ENCODE measurements at regions not wholly inside any gene's neighbourhood (a gene's known extent, or its start where the extent isn't known, plus 50 kb on each side); places are given as distances from the start of the nearest gene placed in this dataset.

DNA sequence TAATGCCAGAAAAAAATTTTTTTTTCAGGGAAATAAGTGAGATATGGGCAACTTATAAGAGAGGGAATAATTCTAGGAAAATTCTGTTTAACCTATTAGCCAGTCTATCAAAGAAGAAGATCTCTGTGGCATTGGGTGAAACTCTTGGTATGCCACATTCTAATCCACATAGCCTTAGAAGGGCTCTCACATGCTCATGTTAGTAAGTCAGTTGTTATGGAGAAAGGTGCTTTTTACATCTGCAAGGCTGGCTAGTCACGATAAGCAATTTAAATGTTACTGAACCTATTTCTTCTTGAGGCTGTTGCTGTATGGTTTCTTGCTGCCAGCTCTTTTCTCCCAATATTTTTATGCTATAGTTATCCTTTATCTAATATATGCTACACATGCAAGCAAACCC, 89.9 kb upstream of the MAGI1 start:
- no peak for TF ChIP-seq ZFX (IDR thresholded peaks at IDR 0.05)
- TF ChIP-seq, protein P1, sequence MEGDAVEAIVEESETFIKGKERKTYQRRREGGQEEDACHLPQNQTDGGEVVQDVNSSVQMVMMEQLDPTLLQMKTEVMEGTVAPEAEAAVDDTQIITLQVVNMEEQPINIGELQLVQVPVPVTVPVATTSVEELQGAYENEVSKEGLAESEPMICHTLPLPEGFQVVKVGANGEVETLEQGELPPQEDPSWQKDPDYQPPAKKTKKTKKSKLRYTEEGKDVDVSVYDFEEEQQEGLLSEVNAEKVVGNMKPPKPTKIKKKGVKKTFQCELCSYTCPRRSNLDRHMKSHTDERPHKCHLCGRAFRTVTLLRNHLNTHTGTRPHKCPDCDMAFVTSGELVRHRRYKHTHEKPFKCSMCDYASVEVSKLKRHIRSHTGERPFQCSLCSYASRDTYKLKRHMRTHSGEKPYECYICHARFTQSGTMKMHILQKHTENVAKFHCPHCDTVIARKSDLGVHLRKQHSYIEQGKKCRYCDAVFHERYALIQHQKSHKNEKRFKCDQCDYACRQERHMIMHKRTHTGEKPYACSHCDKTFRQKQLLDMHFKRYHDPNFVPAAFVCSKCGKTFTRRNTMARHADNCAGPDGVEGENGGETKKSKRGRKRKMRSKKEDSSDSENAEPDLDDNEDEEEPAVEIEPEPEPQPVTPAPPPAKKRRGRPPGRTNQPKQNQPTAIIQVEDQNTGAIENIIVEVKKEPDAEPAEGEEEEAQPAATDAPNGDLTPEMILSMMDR (conservative IDR thresholded peaks at IDR 0.05): no peak
- no peak overlapping the region for H3K27ac ChIP-seq

DNA sequence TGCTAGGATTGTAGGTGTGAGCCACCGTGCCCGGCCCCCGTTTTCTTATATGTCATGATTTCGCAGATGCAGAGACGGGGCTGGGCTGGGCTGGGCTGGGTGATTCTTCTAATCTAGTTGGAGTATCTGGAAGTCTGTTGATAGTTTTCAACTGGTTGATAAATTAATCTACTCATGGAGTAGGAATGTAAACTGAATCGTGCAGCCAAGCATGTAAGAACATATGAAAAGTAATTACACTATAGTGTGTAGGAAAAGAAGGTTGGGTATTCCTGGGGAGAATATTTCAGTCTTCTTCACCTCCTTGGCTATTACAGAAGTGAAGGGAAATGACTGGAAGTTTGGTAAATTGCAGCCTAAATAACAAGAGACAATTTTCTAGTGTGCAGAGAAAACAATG, 82.6 kb upstream of the MAGI1 start:
- H3K27ac ChIP-seq: no peak overlapping the region
- TF ChIP-seq ZFX (IDR thresholded peaks at IDR 0.05): no peak
- TF ChIP-seq, protein P1 (conservative IDR thresholded peaks at IDR 0.05): no peak

DNA sequence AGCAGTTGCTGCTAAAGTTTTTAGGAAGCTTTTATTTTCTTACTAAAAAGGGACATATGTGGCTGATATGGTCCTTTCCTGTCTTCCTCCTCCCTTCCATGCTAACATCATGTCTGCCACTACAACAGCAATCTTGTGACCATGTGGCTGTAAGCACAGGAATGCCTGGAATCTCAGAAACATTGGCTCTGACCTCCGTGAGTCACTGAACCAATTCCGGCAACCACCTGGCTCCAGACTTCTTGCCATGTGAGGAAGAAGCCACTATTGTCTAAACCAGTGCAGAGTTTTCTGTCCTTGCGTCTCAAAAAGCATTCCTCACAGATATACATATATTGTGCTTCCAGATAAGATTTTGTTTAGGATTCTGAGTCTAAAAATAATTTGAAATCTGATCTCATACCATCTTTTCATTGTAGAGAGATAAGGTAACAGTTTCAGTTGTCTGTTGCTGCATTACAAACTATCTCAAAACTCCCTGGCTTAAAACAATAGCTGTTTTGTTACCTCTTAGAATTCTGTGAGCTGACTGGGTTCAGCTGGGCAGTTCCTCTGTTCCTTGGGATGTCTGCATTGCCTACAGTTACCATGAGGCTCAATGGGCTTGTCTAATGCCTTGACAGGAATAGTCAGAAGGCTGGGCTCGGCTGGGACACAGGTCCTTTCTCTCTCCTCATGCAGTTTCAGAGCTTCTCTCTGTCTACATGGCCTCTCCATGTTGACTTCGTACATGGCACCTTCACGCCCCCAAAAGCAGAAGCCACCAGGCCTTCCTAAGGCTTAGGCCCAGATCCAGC, 77.3 kb upstream of the MAGI1 start:
- no peak for TF ChIP-seq ZFX (IDR thresholded peaks at IDR 0.05)
- TF ChIP-seq, protein P1 (conservative IDR thresholded peaks at IDR 0.05): no peak
- H3K27ac ChIP-seq: no peak overlapping the region

DNA sequence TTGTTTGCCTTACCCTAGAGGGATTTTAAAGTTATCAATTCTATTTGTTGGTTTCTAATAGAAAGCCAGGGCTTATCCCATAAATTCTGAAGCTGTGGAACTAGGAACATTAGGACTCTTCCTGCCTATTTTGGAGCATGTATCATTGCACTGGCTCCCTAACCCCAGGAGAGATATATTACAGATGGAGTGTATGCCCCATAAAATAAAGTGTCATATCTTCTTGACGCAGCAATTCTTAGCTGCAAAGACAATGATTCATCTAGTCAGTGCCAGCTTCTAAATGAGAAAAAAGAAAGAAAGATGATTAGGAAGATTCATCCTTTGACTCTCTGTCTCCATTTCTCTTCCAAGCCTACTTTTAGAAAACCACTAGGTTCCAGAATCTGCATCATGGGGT, 74.8 kb upstream of the MAGI1 start:
- H3K27ac ChIP-seq: no peak overlapping the region
- no peak for TF ChIP-seq ZFX (IDR thresholded peaks at IDR 0.05)
- TF ChIP-seq, protein P1 (conservative IDR thresholded peaks at IDR 0.05): no peak

DNA sequence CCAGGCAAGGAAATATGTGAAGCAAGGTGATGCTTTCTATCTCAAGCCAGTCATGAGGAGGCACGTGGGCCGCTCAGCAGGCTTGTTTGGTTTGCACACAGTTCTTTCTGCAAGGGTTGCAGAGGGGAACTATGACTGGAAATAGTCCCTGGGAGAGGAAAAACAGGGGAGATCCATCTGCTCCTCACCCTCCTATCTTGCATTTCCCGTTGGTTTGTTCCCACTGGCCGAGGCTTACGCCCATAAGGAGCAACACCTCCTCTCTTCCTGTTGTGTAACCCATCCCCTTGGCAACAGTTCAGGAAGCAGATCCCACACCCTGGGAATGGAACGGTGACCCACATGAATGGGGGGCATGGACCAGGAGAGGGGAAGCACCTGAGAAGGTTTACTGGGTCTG, 72.1 kb upstream of the MAGI1 start:
- TF ChIP-seq ZFX (IDR thresholded peaks at IDR 0.05): no peak
- TF ChIP-seq, protein P1 (conservative IDR thresholded peaks at IDR 0.05): no peak
- no peak overlapping the region for H3K27ac ChIP-seq

DNA sequence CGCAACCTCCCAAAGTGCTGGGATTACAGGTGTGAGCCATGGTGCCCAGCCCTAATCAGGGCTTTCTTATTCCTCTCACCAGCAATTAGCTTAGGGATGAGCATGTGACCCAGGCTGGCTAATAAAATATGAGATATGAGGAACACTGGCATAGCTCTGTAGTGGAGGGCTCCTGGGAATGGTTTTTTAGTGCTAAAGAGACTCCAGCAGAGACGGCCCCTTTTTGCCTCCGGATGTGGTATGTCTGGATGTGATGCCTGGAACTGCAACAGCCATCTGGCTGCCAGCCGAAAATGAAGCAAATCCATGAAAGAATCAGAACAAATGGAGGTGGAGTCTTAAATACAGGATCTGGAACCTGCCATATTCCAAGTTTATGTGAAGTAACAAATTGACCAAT, 69.1 kb upstream of the MAGI1 start:
- TF ChIP-seq, protein P1 (conservative IDR thresholded peaks at IDR 0.05): no peak
- no peak for TF ChIP-seq ZFX (IDR thresholded peaks at IDR 0.05)
- H3K27ac ChIP-seq: no peak overlapping the region

DNA sequence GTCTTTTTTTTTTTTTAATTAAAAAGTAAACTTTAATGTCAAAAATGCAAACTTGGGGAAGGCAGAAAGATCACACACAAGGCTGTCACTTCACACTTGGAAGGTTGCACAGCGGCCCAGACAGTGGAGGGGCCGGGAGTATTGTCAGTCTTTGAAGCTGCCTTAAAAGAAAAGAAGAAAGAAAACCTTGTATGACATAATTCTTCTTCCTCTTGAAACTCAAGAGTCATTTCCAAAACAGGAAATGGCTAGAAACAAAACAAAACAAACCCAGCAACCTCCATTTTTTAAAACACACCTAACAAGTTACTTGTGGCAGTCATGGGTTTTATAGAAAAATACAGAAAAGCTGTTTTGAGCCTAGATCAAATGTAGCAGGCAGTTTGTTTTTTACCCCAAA, 68.1 kb upstream of the MAGI1 start:
- TF ChIP-seq ZFX (IDR thresholded peaks at IDR 0.05): no peak
- TF ChIP-seq, protein P1 (conservative IDR thresholded peaks at IDR 0.05): no peak
- H3K27ac ChIP-seq: no peak overlapping the region

All from C4-2B (cell line).